GM21526 (cell line): ENCODE measurements at regions not wholly inside any gene's neighbourhood (a gene's known extent, or its start where the extent isn't known, plus 50 kb on each side); places are given as distances from the start of the nearest gene placed in this dataset.

Experiments used
- ATAC-seq: cut with Tn5 transposase; IDR thresholded peaks from one replicate; pipeline ENCODE4 v1.9.1; 2021; ENCODE audit warnings: moderate library complexity; ENCODE audit not compliant: unreplicated experiment, low FRiP score

GRCh38 chr1:80982831-80983230 is 817.9 kb upstream of the ADGRL2 start:
- no peak for ATAC-seq

GRCh38 chr1:80973101-80973500 is 827.6 kb upstream of the ADGRL2 start:
- no peak for ATAC-seq

GRCh38 chr1:80966266-80966665 is 834.5 kb upstream of the ADGRL2 start:
- no peak for ATAC-seq

- no peak for ATAC-seq
Measured at GRCh38 chr1:80962564-80962963, 838.2 kb upstream of the ADGRL2 start.

GRCh38 chr1:80961464-80962190 is 839.1 kb upstream of the ADGRL2 start:
- no peak for ATAC-seq

GRCh38 chr1:80933346-80933745 is 867.4 kb upstream of the ADGRL2 start:
- no peak for ATAC-seq

- no peak for ATAC-seq
Measured at GRCh38 chr1:80931178-80931577, 869.6 kb upstream of the ADGRL2 start.

- no peak for ATAC-seq
Measured at GRCh38 chr1:80929868-80930508, 870.7 kb upstream of the ADGRL2 start.

GRCh38 chr1:80926531-80926930 is 874.2 kb upstream of the ADGRL2 start:
- no peak for ATAC-seq

GRCh38 chr1:80925130-80925805 is 875.5 kb upstream of the ADGRL2 start:
- no peak for ATAC-seq

GRCh38 chr1:80924290-80924689 is 876.4 kb upstream of the ADGRL2 start:
- ATAC-seq: no peak

GRCh38 chr1:80922906-80923305 is 877.8 kb upstream of the ADGRL2 start:
- no peak for ATAC-seq

GRCh38 chr1:80919426-80919825 is 881.3 kb upstream of the ADGRL2 start:
- no peak for ATAC-seq

- ATAC-seq: no peak
Measured at GRCh38 chr1:80918380-80918779, 882.4 kb upstream of the ADGRL2 start.

- ATAC-seq: no peak
Measured at GRCh38 chr1:80917826-80918225, 882.9 kb upstream of the ADGRL2 start.

- ATAC-seq: no peak
Measured at GRCh38 chr1:80917225-80917624, 883.5 kb upstream of the ADGRL2 start.

- no peak for ATAC-seq
Measured at GRCh38 chr1:80915491-80915890, 885.2 kb upstream of the ADGRL2 start.

GRCh38 chr1:80910426-80910825 is 890.3 kb upstream of the ADGRL2 start:
- ATAC-seq: no peak

GRCh38 chr1:80909172-80909784 is 891.5 kb upstream of the ADGRL2 start:
- ATAC-seq: no peak

- ATAC-seq: no peak
Measured at GRCh38 chr1:80896781-80897356, 903.9 kb upstream of the ADGRL2 start.

- ATAC-seq: no peak
Measured at GRCh38 chr1:80894921-80895320, 905.8 kb upstream of the ADGRL2 start.
